GM18907 (cell line): ENCODE measurements at regions not wholly inside any gene's neighbourhood (a gene's known extent, or its start where the extent isn't known, plus 50 kb on each side); places are given as distances from the start of the nearest gene placed in this dataset.
"Not testable (repeated sequence)": the region's sequence is repeated elsewhere in the genome, so short reads cannot be mapped to it uniquely, and the experiment has no call there.

Source experiments
- ATAC-seq: cut with Tn5 transposase; IDR thresholded peaks from one replicate; pipeline ENCODE4 v1.9.1; 2021; ENCODE audit warnings: mild to moderate bottlenecking, moderate library complexity; ENCODE audit not compliant: unreplicated experiment

GRCh38 chr2:90289291-90289980 is 1598.0 kb downstream of the RPIA start:
- not testable (repeated sequence) for ATAC-seq

- ATAC-seq = not testable (repeated sequence)
Observed at GRCh38 chr2:90290701-90291100, 1599.2 kb downstream of the RPIA start.

GRCh38 chr2:90291168-90291883 is 1599.9 kb downstream of the RPIA start:
- ATAC-seq = not testable (repeated sequence)

- ATAC-seq = not testable (repeated sequence)
Observed at GRCh38 chr2:90291934-90292333, 1600.5 kb downstream of the RPIA start.

GRCh38 chr2:90292451-90292850 is 1601.0 kb downstream of the RPIA start:
- ATAC-seq = not testable (repeated sequence)

GRCh38 chr2:90293224-90293623 is 1601.8 kb downstream of the RPIA start:
- ATAC-seq = not testable (repeated sequence)

GRCh38 chr2:90293806-90294205 is 1602.3 kb downstream of the RPIA start:
- ATAC-seq = not testable (repeated sequence)

GRCh38 chr2:90295036-90295750 is 1603.7 kb downstream of the RPIA start:
- ATAC-seq = not testable (repeated sequence)

- ATAC-seq = not testable (repeated sequence)
Observed at GRCh38 chr2:90296484-90296777, 1605.0 kb downstream of the RPIA start.

- ATAC-seq = not testable (repeated sequence)
Observed at GRCh38 chr2:90297701-90298100, 1606.2 kb downstream of the RPIA start.

GRCh38 chr2:90298126-90298755 is 1606.8 kb downstream of the RPIA start:
- ATAC-seq = not testable (repeated sequence)

GRCh38 chr2:90298983-90299382 is 1607.5 kb downstream of the RPIA start:
- ATAC-seq = not testable (repeated sequence)

- ATAC-seq = not testable (repeated sequence)
Observed at GRCh38 chr2:90322982-90323381, 1631.5 kb downstream of the RPIA start.

GRCh38 chr2:90323612-90324558 is 1632.4 kb downstream of the RPIA start:
- ATAC-seq = not testable (repeated sequence)

- not testable (repeated sequence) for ATAC-seq
Observed at GRCh38 chr2:90324672-90325071, 1633.2 kb downstream of the RPIA start.

- not testable (repeated sequence) for ATAC-seq
Observed at GRCh38 chr2:90325796-90326353, 1634.4 kb downstream of the RPIA start.

- not testable (repeated sequence) for ATAC-seq
Observed at GRCh38 chr2:90355546-90355945, 1664.1 kb downstream of the RPIA start.

- ATAC-seq = not testable (repeated sequence)
Observed at GRCh38 chr2:90359344-90359743, 1667.9 kb downstream of the RPIA start.

- not testable (repeated sequence) for ATAC-seq
Observed at GRCh38 chr2:90359887-90360730, 1668.6 kb downstream of the RPIA start.
